ENCODE measurements at regions not wholly inside any gene's neighbourhood (a gene's known extent, or its start where the extent isn't known, plus 50 kb on each side); places are given as distances from the start of the nearest gene placed in this dataset.

GRCh38 chrX:26851981-26852380 lies 611.2 kb downstream of the PPP4R3C start:
- Histone ChIP-seq H3K9me3 (no peaks in the 10 kb centered on the region), H3K4me1 (no peaks in the 10 kb centered on the region), H3K36me3 (ENCODE audit: low read depth, missing control alignments) (no peaks in the 10 kb centered on the region), H3K27ac (no peak overlapping the region), H3K4me3 (no peak overlapping the region), H3K27me3 (no peaks in the 10 kb centered on the region)
- intact Hi-C loops (cut with DNase I; ENCODE audit: low total_unique reads): no loop called here
- WGBS, 2 donors: 35 to 50% methylated on average over 1 of the region's 1 CpG
- DNase-seq: no peak
- no peak for TF ChIP-seq POLR2A (IDR thresholded peaks at IDR 0.05)
- TF ChIP-seq CTCF (IDR thresholded peaks at IDR 0.05): no peak

- H3K9me3 ChIP-seq: no peaks in the 10 kb centered on the region
- no peak overlapping the region for H3K27ac ChIP-seq
- no peaks in the 10 kb centered on the region for H3K27me3 ChIP-seq
- DNase-seq: no peak
- H3K4me3 ChIP-seq: no peak overlapping the region
- H3K4me1 ChIP-seq: no peaks in the 10 kb centered on the region
- TF ChIP-seq POLR2A (IDR thresholded peaks at IDR 0.05) (no peak), CTCF (IDR thresholded peaks at IDR 0.05) (no peak)
- intact Hi-C loops (cut with DNase I; ENCODE audit: low total_unique reads): no loop called here
- 48 to 79% methylated on average over 2 of the region's 2 CpGs for WGBS, 2 donors
- no peaks in the 10 kb centered on the region for H3K36me3 ChIP-seq (ENCODE audit: low read depth, missing control alignments)
These were observed 614.6 kb downstream of the PPP4R3C start for GRCh38 chrX:26848511-26848910.

GRCh38 chrX:26845056-26845455 lies 618.1 kb downstream of the PPP4R3C start:
- H3K36me3 ChIP-seq (ENCODE audit: low read depth, missing control alignments): no peaks in the 10 kb centered on the region
- TF ChIP-seq CTCF (IDR thresholded peaks at IDR 0.05): no peak
- TF ChIP-seq POLR2A (IDR thresholded peaks at IDR 0.05): no peak
- H3K4me1 ChIP-seq: no peaks in the 10 kb centered on the region
- intact Hi-C loops (cut with DNase I; ENCODE audit: low total_unique reads): no loop called here
- no peak overlapping the region for H3K27ac ChIP-seq
- peak; percentile 17 for DNase-seq
- no peaks in the 10 kb centered on the region for H3K27me3 ChIP-seq
- WGBS, 2 donors: 17 to 32% methylated on average over 2 of the region's 2 CpGs
- no peak overlapping the region for H3K4me3 ChIP-seq
- H3K9me3 ChIP-seq: no peaks in the 10 kb centered on the region

GRCh38 chrX:26822448-26822847 lies 606.5 kb downstream of the MAGEB5 start:
- TF ChIP-seq CTCF (IDR thresholded peaks at IDR 0.05) (no peak), POLR2A (IDR thresholded peaks at IDR 0.05) (no peak)
- intact Hi-C loops (cut with DNase I; ENCODE audit: low total_unique reads): no loop called here
- Histone ChIP-seq H3K4me1 (no peaks in the 10 kb centered on the region), H3K27me3 (no peaks in the 10 kb centered on the region), H3K36me3 (ENCODE audit: low read depth, missing control alignments) (no peaks in the 10 kb centered on the region), H3K27ac (no peak overlapping the region), H3K9me3 (no peaks in the 10 kb centered on the region), H3K4me3 (no peak overlapping the region)
- 100% methylated on average over 1 of the region's 1 CpG; no CpG with 5 or more reads in 1 of the 2 donors for WGBS, 2 donors
- no peak for DNase-seq

GRCh38 chrX:26789751-26790150 lies 573.8 kb downstream of the MAGEB5 start:
- H3K27ac ChIP-seq: no peak overlapping the region
- no peak overlapping the region for H3K4me3 ChIP-seq
- no peaks in the 10 kb centered on the region for H3K9me3 ChIP-seq
- no peaks in the 10 kb centered on the region for H3K27me3 ChIP-seq
- DNase-seq: no peak
- intact Hi-C loops (cut with DNase I; ENCODE audit: low total_unique reads): no loop called here
- TF ChIP-seq POLR2A (IDR thresholded peaks at IDR 0.05): no peak
- TF ChIP-seq CTCF (IDR thresholded peaks at IDR 0.05): no peak
- no peaks in the 10 kb centered on the region for H3K36me3 ChIP-seq (ENCODE audit: low read depth, missing control alignments)
- H3K4me1 ChIP-seq: no peaks in the 10 kb centered on the region
